ENCODE measurements at regions not wholly inside any gene's neighbourhood (a gene's known extent, or its start where the extent isn't known, plus 50 kb on each side); places are given as distances from the start of the nearest gene placed in this dataset.
"Not testable (repeated sequence)": the region's sequence is repeated elsewhere in the genome, so short reads cannot be mapped to it uniquely, and the experiment has no call there.

DNA sequence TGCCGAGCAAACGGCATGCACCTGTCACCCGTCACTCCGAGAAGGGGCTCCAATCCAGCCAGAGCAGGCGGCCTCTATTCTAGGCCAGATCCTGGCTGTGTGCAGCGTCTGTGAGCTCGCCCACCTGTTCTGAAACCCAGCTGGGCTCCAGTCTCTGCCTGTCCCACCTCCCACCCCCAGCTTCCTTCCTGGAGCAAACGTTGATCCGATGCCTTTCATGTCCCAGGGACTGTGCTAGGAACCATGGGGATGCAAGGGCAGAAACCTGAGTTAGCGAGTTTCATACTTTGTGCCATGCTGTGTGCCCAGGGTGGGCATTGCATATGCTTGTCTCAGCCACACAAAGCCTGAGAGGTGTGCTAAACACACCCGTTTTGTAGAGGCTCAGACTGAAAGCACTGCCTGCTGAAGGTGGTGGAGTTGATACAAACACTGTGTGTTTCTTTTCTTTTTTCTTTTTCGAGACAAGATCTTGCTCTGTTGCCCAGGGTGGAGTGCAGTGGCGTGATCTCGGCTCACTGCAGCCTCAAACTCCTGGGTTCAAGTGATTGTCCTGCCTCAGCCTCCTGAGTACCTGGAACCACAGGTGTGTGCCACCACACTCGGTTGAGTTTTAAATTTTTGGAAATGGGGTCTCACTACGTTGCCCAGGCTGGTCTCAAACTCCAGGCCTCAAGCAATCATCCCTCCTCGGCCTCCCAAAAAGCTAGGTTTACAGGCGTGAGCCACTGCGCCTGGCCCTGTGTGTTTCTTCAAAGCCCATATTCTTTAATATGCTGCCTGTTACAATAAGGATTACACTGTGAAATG, 84.1 kb upstream of the MED13L start:
- DNase-seq: no peak

DNA sequence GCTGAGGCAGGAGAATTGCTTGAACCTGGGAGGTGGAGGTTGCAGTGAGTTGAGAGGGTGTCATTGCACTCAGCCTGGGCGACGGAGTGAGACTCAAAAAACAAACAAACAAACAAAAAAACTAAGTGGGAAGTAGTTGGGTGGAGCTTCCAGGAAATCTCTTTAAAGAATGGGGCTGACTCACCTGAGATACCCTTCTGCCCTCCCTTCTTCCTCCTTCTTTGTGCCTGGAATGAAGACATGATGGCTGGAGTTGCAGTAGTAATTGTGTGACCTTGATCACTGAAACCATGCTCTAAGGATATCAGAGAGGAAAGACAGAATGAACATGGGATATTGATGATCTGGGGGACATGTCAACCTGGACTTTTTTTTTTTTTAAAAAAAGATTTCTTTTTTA, 87.6 kb upstream of the MED13L start:
- no peak for DNase-seq

DNA sequence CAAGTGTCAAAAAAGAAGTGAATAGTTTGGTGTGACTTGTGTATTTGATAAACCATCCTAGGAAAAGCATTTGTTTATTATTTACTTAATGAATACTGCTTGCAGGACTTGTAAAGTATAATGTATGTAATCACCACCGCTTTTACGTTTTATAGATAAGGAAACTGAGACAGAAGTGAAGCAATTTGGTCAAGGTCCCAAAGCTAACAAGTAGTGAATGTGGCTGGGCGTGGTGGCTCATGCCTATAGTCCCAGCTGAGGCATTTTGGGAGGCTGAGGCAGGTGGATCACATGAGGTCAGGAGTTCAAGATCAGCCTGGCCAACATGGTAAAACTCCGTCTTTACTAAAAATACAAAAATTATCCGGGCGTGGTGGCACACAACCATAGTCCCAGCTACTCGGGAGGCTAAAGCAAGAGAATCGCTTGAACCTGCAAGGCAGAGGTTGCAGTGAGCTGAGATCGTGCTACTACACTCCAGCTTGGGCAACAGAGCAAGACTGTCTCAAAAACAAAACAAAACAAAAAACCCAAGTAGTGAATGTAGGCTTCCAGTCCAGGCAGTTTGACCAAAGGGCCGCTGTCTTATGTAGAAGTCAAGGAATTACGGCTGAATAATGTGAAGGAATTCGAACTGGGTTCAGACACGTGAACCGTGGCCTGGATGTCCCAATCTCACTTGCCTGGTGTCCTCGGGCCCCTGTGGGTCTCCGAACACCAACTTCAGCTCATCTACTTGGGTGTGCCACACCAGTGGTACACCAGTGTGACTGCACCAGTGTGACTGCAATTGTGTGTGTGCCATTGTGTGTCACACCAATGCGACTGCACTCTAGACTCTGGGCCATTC, 88.3 kb upstream of the MED13L start:
- DNase-seq: no peak

DNA sequence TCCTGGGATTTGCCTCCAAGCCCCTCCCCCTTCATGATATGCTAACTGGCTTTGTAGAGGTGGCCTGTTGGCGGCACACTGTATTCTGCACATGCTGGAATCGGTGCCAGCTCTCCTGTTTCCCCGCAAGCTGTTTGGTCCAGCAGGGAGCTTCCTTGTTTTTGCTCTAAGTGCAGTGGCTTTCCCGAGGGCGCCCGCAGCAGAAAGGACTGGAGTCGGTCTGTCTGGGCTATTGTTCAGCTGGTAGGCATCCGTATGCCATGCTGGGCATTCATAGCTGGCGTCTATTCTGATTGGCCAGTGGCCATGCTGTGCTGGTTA, 88.9 kb upstream of the MED13L start:
- no peak for DNase-seq

DNA sequence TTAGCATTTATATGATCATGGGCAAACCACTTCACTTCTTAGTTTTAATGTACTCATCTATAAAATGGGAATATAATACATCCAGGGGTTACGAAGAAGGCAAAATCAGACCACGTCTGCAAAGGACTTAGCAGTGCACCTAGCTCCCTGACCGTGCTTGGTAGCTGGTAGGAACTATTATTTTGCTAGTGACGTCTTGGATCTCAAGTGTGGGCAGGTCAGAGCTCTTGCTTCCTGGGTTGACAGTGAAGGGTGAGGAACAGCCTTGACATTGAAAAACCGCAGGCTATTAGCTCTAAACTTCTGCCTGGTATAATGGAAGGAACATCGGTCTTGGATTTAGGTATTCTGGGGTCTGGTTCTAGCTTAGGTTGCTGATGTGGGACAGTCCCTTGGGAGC, 89.3 kb upstream of the MED13L start:
- DNase-seq: no peak

DNA sequence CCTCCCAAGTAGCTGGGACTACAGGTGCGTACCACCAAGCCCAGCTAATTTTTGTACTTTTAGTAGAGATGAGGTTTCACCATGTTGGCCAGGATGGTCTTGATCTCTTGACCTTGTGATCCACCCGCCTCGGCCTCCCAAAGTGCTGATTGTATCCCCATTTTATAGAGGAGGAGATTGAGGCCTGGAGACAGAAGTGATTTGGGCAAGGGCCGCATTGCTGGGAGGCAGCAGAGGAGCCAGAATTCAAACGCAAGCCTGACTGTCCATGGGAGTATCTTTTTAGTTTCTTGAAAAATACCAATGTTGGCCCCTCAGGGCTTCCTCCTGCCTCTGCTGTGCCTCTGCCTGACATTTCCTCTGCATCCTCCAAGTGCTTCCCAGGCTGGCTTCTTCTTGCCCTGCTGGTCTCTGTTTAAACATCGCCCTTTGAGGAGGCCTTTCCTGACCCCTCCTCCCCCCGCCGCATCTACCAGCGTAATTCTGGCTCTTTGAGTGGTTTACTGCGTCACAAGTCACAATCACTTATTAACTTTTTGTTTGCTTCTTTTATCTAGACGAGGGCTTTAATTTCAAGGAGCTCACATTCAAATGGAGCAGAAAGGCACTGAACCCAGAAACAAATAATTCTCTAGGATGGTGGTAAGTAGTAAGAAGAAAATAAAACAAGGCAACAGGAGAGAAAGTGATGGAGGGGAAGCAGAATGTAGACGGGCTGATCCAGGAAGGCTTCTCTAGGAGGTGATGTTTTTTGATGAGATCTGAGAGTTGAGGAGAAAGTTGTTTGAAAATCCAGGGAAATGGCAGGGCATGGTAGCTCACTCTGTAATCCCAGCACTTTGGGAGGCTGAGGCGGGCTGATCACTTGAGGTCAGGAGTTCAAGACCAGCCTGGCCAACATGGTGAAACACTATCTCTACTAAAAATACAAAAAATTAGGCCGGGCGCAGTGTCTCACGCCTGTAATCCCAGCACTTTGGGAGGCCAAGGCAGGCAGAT, 91.0 kb upstream of the MED13L start:
- DNase-seq: no peak

DNA sequence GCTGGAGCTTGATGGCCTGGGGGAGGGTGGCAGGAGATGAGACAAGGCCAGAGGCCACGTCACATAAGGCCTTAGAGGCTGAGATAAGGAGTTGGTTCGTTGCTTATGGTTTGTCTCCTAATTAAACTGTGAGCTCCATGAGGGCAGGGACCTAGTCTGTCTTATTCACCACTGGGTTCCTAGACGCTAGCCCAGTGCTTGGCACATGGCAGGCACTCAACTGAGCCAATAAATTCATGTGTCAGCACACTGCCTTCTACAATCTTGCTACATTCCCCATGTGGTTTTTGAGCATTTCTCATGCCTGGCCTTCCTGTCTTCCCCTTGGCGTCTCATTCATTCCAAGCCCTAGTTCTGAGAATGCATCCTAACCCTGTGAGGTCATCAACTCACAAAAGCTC, 92.5 kb upstream of the MED13L start:
- DNase-seq: no peak

DNA sequence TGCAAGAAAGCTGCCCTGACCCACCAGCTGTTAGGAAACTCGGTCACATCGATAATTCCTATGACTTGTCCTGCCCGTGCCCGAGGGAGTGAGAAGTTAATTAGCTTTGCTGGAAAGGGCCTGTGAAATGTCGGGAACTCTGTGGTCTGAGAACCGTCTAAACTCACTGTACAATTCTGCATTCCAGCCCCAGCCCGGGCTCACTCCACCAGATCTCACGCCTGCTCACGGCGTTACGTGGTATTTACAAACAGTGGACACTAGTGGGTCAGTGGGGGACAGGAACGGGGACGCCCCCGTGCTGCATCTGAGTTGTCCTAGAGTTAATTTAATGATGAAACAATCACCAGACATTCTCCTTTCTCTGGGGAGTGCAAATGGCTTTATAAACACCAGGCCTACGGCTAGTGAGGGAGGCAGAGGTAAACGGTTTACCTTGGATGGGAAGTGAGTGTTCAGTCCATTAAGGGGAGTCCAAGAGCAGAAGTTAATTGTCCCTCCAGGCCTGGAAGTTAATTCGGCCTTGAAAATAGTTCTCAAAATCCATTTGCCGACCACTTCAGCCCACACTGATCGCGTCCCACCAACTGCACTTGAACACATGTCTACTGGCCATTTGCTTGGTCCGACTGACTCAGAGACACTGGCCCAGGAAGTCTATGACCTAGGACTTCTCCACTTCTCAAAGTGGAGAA, 93.5 kb upstream of the MED13L start:
- DNase-seq: no peak

DNA sequence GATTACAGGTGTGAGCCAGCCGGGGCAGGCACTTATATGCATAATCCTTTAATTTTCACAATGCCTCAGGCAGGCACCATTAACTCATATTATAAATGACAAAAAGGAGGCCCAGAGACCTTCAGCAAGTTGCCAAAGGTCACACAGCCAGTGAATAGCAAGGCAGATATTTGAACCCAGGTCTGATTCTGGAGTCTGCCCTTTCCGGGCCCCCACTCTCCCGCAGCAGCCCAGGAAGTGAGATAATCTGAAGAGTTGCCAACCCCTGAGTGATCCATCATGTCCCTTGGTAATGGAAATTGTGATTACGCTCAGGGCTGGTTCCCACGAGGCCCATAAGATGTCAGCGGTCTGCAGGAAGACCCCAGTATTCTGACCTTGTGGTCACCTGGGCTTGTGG, 95.3 kb upstream of the MED13L start:
- DNase-seq: no peak

DNA sequence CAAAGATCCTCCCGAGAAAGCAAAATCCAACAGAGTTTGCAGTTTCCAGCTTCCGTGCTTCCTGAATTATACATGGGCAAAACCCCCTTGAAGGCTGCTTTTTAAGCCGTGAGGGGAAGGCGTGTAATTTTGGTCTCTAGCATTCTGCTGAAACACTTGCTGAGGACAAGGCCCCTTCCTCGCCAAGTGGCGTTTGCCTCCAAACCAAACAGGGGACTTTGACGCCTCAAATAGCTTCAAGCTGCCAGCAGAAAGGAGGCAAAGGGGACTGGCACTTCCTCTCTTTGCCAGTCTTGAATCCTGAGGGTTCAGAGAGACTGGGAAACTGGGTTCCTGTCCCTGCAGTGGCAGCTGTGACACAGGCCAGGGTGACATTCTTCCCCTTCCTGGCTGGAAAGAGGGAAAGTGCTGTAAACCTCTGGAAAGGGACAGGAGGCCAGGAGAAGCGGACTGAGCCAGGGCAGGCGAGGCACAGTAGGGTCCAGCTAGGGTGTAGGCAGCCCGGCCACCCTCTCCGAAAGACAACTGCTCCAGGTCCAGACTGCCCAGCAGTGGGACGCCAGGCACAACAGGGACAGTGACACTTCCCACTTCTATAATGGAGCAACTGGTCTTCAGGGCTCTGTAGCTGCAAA, 96.2 kb upstream of the MED13L start:
- no peak for DNase-seq

DNA sequence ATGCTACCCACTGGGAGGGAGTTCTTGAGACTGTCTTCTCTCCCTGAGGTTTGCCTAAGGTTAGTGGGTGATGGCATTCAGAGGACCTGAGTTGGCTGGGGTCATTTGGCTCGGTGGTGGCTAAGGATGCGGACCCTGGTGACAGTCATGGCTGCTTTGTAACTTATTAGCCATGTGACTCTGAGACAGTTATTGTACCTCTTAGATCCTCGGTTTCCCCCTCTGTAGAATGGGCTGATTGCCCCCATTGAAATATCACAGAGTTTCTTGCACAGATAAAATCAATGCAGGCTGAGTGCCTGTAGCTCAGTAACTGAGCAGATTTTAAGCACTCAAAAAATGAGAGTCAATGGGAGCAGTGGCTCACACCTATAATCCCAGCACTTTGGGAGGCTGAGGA, 96.7 kb upstream of the MED13L start:
- no peak for DNase-seq

DNA sequence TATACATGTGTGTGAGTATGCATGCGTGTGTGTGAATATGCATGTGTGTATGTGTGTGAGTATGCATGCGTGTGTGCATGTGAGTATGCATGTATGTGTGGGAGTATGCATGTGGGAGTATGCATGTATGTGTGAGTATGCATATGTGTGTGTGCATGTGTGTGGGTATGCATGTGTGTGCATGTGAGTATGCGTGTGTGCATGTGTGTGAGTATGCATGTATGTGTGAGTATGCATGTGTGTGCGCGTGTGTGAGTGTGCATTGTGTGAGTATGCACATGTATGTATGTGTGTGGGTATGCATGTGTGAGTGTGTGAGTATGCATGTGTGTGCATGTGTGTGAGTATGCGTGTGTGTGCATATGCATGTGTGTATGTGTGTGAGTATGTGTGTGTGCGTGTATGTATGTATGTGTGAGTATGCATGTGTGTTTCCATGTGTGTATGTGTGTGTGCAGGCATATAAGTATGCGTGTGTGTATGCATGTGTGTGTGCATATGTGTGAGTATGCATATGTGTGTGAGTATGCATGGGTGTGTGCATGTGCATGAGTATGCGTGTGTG, 97.9 kb upstream of the MED13L start:
- no peak for DNase-seq

DNA sequence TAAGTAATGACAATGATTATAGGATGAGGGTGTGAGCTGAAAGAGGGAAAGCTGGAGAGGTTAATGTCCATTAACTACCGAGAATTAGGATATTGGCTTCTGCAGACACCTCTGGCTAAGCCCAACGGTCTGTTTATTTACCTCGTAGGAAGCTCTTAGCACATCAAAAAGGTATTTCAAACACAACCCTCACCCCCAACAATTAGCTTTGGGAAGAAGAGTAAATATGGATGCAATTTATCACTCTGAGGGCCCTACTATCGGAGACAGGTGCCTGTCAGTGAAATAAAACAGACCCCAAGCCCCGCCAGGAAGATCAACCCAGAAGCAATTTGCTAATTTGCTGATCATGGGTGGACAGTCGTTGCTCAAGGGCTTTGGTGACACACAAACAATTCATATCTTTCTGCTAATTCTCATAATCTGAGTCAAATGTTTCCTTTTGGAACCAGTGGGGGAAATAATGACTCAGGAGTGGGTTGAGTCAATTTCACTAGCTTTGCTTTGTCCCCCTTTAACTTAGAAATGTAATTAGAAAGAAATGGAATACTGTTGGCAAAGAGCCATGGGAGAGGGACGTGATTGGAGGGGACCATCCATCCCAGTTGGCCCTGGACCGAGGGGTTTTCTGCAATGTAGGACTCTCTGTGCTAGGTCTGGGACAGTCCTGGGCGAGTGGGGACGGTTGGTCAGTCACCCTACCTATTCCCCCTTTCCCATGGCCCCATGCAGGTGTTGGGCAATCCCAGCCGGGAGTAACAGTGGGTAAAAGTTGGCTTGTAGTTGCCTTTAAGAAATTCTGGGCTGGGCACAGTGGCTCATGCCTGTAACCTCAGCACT, 99.1 kb upstream of the MED13L start:
- DNase-seq: peak; percentile 81

DNA sequence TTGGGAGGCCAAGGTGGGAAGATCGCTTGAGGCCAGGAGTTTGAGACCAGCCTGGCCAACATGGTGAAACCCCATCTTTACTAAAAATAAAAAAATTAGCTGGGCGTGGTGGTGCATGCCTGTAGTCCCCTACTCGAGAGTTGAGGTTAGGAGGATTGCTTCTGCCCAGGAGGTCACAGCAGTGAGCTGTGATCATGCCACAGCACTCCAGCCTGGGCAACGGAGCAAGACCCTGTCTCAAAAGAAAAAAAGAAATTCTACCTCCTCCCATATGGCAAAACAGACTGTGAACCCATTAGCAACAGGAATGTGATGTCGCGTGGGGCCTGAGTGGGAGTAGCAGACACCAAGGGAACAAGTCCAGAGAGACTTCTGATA, 99.7 kb upstream of the MED13L start:
- DNase-seq: not testable (repeated sequence)

DNA sequence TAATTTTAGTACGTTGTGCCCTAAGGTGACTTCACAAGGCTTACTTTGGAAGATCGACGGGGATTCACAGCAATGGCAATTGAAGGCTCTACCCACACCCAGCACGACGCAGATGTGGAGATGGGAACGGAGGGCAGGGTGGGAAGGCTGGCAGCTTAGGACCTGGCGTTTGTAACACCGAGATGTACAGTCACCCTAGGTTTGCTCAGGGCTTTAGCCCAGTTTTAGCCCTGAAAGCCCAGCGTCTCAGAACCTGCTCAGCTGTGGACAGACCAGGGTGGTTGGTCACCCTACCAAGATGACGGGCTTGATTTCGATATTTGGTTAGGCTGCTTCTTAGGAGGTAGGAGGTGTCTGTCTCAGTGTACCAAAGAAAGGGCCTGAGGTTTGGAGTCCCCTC, 100.5 kb upstream of the MED13L start:
- no peak for DNase-seq

DNA sequence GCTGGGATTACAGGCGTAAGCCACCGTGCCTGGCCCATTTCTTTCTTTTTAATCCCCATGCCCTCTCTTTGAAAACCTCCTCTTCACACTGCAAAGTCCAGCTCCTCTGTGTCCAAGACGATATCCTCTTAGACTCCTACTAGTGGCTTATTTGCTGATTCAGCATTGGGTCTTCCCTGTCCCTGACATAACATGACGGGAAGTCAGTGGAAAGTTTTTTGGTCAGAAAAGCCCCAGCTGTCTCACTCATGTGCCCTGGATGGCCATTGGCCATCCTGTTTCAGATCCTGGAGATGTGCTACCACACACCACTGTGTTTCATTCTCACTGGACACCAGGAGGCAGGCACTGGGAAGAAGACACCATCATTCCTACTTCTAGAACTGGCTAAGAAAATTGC, 102.6 kb upstream of the MED13L start:
- peak; percentile 84 for DNase-seq

DNA sequence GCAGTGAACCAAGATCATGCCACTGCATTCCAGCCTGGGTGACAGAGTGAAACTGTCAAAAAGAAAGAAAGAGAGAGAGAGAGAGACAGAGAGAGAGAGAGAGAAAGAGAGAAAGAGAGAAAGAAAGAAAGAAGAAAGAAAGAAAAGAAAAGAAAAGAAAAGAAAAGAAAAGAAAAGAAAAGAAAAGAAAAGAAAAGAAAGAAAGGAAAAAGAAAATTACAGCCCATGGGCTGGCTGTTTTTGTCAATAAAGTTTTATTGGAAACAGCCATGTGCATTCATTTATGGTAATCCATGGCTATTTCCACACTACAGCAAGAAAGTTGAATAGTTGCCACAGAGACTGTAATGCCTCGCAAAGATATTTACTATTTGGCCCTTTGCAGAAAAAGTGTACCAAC, 103.2 kb upstream of the MED13L start:
- not testable (repeated sequence) for DNase-seq

DNA sequence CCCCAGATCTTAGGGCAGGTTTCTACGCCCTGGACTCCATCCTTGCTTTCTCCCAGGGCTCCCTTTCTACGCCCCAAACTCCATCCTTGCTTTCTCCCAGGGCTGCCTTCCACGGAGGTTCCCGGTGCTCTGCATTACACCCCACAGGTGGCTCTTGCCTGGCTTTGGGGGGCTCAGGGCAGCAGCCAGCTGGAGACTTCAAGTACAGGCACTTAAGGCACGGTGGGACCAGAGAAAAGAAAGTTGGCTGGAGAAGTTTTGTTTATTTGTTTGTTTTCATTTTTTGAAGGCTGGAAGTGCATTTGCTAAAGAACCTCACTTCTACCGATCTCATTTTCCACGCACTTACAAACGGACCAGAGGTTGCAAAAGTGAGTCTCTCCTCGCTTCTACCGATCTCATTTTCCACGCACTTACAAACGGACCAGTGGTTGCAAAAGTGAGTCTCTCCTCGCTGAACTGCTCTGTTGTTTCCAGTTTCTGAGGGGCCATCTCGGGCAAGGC, 103.8 kb upstream of the MED13L start:
- no peak for DNase-seq

DNA sequence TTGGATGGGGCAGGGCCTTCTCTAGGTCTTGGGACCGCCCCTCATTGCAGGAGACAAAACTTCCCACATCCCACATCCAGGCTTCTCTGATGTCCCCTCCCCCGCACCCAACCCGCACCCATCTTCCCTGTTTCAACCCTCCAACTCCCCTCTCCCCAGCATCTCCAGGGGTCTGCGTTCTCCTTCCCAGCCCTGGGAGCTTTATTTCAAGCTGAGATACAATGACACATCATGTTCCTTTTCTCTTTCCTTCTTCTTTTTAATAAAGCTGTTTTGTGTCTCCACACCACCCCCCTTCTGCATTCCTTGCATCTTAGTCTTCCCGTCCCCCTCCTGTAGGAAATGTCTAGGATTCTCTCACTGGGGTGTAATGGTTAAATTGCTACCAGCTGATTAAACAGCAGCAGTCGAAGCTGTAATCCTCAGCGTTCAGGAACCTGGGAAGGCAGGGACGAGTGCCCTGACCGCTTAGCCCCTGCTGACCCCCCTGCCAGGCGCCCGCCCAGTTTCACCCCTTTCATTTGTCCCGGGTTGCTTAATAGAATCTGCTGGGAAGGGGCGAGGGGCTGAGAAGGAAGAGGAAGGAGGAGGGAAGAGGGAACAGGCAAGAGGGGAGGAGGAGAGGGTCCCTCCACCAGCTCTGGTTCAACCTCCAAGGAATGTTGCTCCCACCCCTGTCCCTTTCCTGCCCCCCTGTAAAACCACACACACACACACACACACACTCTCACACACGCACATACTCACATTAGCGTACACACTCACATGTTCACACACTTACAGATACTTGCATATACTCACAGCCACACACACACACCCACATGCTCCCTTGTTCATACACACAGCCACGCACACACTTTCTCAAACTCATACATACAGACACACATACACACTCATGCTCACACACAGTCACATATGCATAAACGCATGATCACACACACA, 104.5 kb upstream of the MED13L start:
- DNase-seq: no peak

Data from suppressor macrophage treated with lipopolysaccharide for 4 hours (primary cell).